KMS-11 (cell line): ENCODE measurements at regions not wholly inside any gene's neighbourhood (a gene's known extent, or its start where the extent isn't known, plus 50 kb on each side); places are given as distances from the start of the nearest gene placed in this dataset.

Experiments
- H2AFZ ChIP-seq: fragments of 200-600 bp; sonication (generic); 2 replicates; pipeline ENCODE4 v1.6.1; 2016; ENCODE audit warnings: antibody characterized with exemption, mixed run types, low read depth
- H3K27ac ChIP-seq: fragments of 200-600 bp; sonication (generic); 2 replicates; pipeline ENCODE4 v1.6.1; 2016; ENCODE audit warnings: mild to moderate bottlenecking, mixed run types
- H3K27me3 ChIP-seq: fragments of 200-600 bp; sonication (generic); 2 replicates; pipeline ENCODE4 v1.6.1; 2017; ENCODE audit warnings: mild to moderate bottlenecking, low read depth, mixed run types, moderate library complexity; ENCODE audit not compliant: insufficient read depth
- H3K36me3 ChIP-seq: fragments of 200-600 bp; sonication (generic); 2 replicates; pipeline ENCODE4 v1.6.1; 2017; ENCODE audit warnings: mild to moderate bottlenecking, mixed run types; ENCODE audit not compliant: insufficient read depth
- H3K4me1 ChIP-seq: fragments of 200-600 bp; sonication (generic); 2 replicates; pipeline ENCODE4 v1.6.1; 2016; ENCODE audit warnings: mild to moderate bottlenecking, low read depth, mixed run types; ENCODE audit not compliant: poor library complexity, severe bottlenecking
- H3K4me2 ChIP-seq: fragments of 200-600 bp; sonication (generic); 2 replicates; pipeline ENCODE4 v1.7.0; 2016; ENCODE audit warnings: mild to moderate bottlenecking, mixed run types
- H3K4me3 ChIP-seq: fragments of 200-600 bp; sonication (generic); IDR thresholded peaks from 2 replicates; pipeline ENCODE4 v1.6.1; 2017; ENCODE audit warnings: low read depth, low read length, mixed read lengths; ENCODE audit not compliant: insufficient read depth
- H3K79me2 ChIP-seq: fragments of 200-600 bp; sonication (generic); 2 replicates; pipeline ENCODE4 v1.6.1; 2016; ENCODE audit warnings: low read depth, mixed run types; ENCODE audit not compliant: insufficient read depth
- H3K9ac ChIP-seq: fragments of 200-600 bp; sonication (generic); 2 replicates; pipeline ENCODE4 v1.6.1; 2016; ENCODE audit warnings: mild to moderate bottlenecking, mixed run types
- H4K20me1 ChIP-seq: fragments of 200-600 bp; sonication (generic); 2 replicates; pipeline ENCODE4 v1.6.1; 2016; ENCODE audit warnings: mild to moderate bottlenecking, mixed run types; ENCODE audit not compliant: insufficient read depth
- TF ChIP-seq, protein P1 (sequence below): fragments of 200-600 bp; sonication (generic); conservative IDR thresholded peaks from 2 replicates; pipeline ENCODE4 v1.6.1; 2017; ENCODE audit warnings: low read depth, mild to moderate bottlenecking, antibody characterized with exemption, low read length, moderate library complexity, mixed read lengths

DNA sequence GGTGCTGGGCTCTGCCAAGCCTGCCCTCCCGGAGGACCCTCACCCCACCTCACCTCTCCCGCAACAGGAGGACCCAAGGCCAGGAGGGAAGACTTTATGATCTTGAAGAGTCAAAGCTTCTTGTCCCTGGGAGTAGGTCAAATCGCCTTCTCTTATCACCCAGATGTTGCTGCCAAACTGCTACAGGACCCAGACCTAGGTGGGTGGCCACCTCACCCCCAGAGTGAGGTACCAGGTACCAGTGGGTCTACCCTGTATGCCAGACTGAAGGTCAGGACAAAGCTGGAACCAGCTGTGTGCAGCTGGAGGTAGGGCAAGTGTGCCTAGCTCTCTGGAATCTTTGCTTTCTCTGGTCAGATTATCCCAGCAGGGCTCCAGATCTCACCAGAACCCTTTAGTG lies 197.2 kb downstream of the ZFP36L2 start:
- no peak overlapping the region for H3K9ac ChIP-seq
- no peaks in the 10 kb centered on the region for H3K4me1 ChIP-seq
- H3K27ac ChIP-seq: no peak overlapping the region
- H3K4me3 ChIP-seq: no peak overlapping the region
- TF ChIP-seq, protein P1, sequence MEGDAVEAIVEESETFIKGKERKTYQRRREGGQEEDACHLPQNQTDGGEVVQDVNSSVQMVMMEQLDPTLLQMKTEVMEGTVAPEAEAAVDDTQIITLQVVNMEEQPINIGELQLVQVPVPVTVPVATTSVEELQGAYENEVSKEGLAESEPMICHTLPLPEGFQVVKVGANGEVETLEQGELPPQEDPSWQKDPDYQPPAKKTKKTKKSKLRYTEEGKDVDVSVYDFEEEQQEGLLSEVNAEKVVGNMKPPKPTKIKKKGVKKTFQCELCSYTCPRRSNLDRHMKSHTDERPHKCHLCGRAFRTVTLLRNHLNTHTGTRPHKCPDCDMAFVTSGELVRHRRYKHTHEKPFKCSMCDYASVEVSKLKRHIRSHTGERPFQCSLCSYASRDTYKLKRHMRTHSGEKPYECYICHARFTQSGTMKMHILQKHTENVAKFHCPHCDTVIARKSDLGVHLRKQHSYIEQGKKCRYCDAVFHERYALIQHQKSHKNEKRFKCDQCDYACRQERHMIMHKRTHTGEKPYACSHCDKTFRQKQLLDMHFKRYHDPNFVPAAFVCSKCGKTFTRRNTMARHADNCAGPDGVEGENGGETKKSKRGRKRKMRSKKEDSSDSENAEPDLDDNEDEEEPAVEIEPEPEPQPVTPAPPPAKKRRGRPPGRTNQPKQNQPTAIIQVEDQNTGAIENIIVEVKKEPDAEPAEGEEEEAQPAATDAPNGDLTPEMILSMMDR: no peak
- no peaks in the 10 kb centered on the region for H3K79me2 ChIP-seq
- no peaks in the 10 kb centered on the region for H4K20me1 ChIP-seq
- no peak overlapping the region for H2AFZ ChIP-seq
- no peaks in the 10 kb centered on the region for H3K36me3 ChIP-seq
- no peaks in the 10 kb centered on the region for H3K27me3 ChIP-seq
- no peak overlapping the region for H3K4me2 ChIP-seq

DNA sequence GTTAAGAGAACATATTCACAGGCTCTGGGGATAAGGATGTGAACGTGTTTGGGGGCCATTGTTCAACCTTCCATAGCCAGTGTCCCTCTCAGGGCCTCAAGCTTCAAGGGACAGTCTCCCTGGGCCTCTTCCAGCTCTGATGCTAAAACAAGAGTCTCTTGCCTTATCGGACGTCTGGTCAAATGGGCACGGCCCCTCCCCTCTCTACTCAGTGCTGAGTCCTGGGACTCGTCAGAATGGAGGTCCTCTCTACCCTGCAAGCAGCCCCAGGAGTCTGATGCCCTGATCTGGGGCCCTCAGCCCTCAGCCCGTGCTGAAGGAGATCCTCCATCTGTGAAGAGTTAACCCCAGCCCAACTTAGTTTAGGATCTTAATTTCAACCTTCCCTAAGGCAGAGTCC lies 198.2 kb downstream of the ZFP36L2 start:
- Histone ChIP-seq H3K27ac (no peak overlapping the region), H3K27me3 (no peaks in the 10 kb centered on the region), H4K20me1 (no peaks in the 10 kb centered on the region), H3K4me3 (no peak overlapping the region), H3K36me3 (no peaks in the 10 kb centered on the region), H3K79me2 (no peaks in the 10 kb centered on the region), H3K4me1 (no peaks in the 10 kb centered on the region), H3K9ac (no peak overlapping the region), H2AFZ (no peak overlapping the region), H3K4me2 (no peak overlapping the region)
- TF ChIP-seq, protein P1: no peak

- TF ChIP-seq, protein P1: no peak
- Histone ChIP-seq H3K9ac (no peak overlapping the region), H4K20me1 (no peaks in the 10 kb centered on the region), H3K79me2 (no peaks in the 10 kb centered on the region), H2AFZ (no peak overlapping the region), H3K4me3 (no peak overlapping the region), H3K4me2 (no peak overlapping the region), H3K27me3 (no peaks in the 10 kb centered on the region), H3K27ac (no peak overlapping the region), H3K36me3 (no peaks in the 10 kb centered on the region), H3K4me1 (no peaks in the 10 kb centered on the region)
Observed at GRCh38 chr2:43027097-43027873, 199.1 kb downstream of the ZFP36L2 start.

GRCh38 chr2:43026426-43027096 lies 199.8 kb downstream of the ZFP36L2 start:
- Histone ChIP-seq H3K79me2 (no peaks in the 10 kb centered on the region), H4K20me1 (no peaks in the 10 kb centered on the region), H3K27ac (no peak overlapping the region), H3K4me2 (no peak overlapping the region), H3K36me3 (no peaks in the 10 kb centered on the region), H2AFZ (no peak overlapping the region), H3K9ac (no peak overlapping the region), H3K4me1 (no peaks in the 10 kb centered on the region), H3K27me3 (no peaks in the 10 kb centered on the region), H3K4me3 (no peak overlapping the region)
- TF ChIP-seq, protein P1: no peak
